ENCODE measurements at regions not wholly inside any gene's neighbourhood (a gene's known extent, or its start where the extent isn't known, plus 50 kb on each side); places are given as distances from the start of the nearest gene placed in this dataset.
A peak's percentile ranks its signal among the peaks of the same experiment; 100 is the strongest.
"Not testable (repeated sequence)": the region's sequence is repeated elsewhere in the genome, so short reads cannot be mapped to it uniquely, and the experiment has no call there.

DNA sequence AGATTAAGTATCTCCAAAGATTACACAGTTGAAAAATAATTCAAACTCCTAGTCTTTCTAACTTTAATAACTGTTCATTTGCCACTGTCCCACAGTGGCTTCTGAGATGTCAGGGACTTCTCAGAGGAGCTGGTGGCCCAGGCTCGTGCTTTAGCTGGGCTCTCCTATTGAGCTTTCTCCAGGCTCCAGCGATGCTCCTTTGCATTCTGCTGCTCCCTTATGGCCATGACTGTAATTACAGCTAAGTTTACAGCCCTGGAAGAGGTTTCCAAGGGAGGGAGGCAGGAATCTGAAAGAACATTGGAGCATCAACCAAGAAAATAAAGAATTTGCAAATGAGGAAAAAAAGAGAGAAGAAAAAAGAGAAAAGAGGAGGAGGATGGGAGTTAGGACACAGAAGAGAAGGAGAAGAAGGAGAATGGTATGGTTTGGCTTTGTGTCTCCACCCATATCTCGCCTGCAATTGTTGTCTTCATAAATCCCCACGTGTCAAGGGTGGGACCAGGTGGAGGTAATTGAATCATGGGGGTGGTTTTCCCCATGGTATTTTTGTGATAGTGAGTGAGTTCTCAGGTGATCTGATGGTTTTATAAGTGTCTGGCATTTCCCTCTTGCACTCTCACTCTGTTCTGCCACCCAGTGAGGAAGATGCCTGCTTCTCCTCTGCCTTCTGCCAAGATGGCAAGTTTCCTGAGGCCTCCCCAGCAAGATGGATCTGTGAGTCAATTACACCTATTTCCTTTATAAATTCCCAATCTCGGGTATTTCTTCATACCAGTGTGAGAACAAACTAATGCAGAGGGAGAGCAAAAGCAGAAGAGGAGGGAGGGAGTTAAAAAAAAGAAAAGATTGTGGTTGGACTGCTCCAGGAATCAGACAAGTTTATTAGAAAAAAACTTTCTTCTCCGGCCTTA is 857.0 kb downstream of the KCNA4 start:
- no peaks in the 10 kb centered on the region for H3K4me1 ChIP-seq (ENCODE audit: control insufficient read depth, low read length)
- no peak overlapping the region for H3K4me2 ChIP-seq (ENCODE audit: low read length)

DNA sequence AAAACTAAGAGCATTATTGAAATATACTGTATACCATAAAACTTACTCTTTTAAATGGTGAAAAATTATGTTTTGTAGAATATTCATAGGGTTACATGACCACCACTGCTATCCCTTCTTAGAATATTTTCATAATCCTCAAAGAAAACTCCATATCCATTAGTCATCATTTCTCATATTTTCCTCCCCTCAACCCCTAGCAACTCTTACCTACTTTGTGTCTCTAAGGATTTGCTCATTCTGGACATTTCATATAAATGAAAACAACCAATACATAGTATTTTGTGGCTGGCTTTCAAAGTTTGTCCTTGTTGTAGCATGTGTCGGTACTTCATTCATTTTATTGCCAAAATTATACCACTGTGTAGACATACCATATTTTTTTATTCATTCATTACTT is 863.8 kb downstream of the KCNA4 start:
- no peaks in the 10 kb centered on the region for H3K9me2 ChIP-seq (replicated peaks; ENCODE audit: control insufficient read depth, low read length)
- H3K36me3 ChIP-seq (ENCODE audit: control insufficient read depth, low read length): no peaks in the 10 kb centered on the region
- TF ChIP-seq, protein P1, sequence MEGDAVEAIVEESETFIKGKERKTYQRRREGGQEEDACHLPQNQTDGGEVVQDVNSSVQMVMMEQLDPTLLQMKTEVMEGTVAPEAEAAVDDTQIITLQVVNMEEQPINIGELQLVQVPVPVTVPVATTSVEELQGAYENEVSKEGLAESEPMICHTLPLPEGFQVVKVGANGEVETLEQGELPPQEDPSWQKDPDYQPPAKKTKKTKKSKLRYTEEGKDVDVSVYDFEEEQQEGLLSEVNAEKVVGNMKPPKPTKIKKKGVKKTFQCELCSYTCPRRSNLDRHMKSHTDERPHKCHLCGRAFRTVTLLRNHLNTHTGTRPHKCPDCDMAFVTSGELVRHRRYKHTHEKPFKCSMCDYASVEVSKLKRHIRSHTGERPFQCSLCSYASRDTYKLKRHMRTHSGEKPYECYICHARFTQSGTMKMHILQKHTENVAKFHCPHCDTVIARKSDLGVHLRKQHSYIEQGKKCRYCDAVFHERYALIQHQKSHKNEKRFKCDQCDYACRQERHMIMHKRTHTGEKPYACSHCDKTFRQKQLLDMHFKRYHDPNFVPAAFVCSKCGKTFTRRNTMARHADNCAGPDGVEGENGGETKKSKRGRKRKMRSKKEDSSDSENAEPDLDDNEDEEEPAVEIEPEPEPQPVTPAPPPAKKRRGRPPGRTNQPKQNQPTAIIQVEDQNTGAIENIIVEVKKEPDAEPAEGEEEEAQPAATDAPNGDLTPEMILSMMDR (IDR thresholded peaks at IDR 0.05; ENCODE audit: low read depth, low read length, poor library complexity, severe bottlenecking): no peak
- TF ChIP-seq EZH2phosphoT487 (IDR thresholded peaks at IDR 0.05; ENCODE audit: borderline replicate concordance, low read length): no peak
- no peaks in the 10 kb centered on the region for H3K79me2 ChIP-seq (ENCODE audit: control insufficient read depth, low read length)
- H3K9me3 ChIP-seq (ENCODE audit: control insufficient read depth, insufficient read depth, low read length): no peaks in the 10 kb centered on the region
- no peak overlapping the region for H3K4me2 ChIP-seq (ENCODE audit: low read length)
- H3K4me3 ChIP-seq (ENCODE audit: low read length): no peak overlapping the region
- H4K20me1 ChIP-seq (ENCODE audit: control insufficient read depth, insufficient read depth, low read depth, low read length): no peaks in the 10 kb centered on the region
- H3F3A ChIP-seq (ENCODE audit: control insufficient read depth, insufficient read depth): no peaks in the 10 kb centered on the region
- no peaks in the 10 kb centered on the region for H3K4me1 ChIP-seq (ENCODE audit: control insufficient read depth, low read length)
- H3K27ac ChIP-seq (ENCODE audit: low read depth, low read length): no peak overlapping the region
- H3K27me3 ChIP-seq (ENCODE audit: control insufficient read depth, low read length): no peaks in the 10 kb centered on the region

More for the DNA sequence above, 857.0 kb downstream of the KCNA4 start:
- H3K79me2 ChIP-seq (ENCODE audit: control insufficient read depth, low read length): no peaks in the 10 kb centered on the region
- no peak overlapping the region for H3K4me3 ChIP-seq (ENCODE audit: low read length)
- TF ChIP-seq, protein P1 (IDR thresholded peaks at IDR 0.05; ENCODE audit: low read depth, low read length, poor library complexity, severe bottlenecking): peak; percentile 65
- TF ChIP-seq EZH2phosphoT487 (IDR thresholded peaks at IDR 0.05; ENCODE audit: borderline replicate concordance, low read length): no peak
- H3K9me3 ChIP-seq (ENCODE audit: control insufficient read depth, insufficient read depth, low read length): no peaks in the 10 kb centered on the region
- no peaks in the 10 kb centered on the region for H4K20me1 ChIP-seq (ENCODE audit: control insufficient read depth, insufficient read depth, low read depth, low read length)
- H3K36me3 ChIP-seq (ENCODE audit: control insufficient read depth, low read length): no peaks in the 10 kb centered on the region
- H3K27ac ChIP-seq (ENCODE audit: low read depth, low read length): no peak overlapping the region
- H3K27me3 ChIP-seq (ENCODE audit: control insufficient read depth, low read length): no peaks in the 10 kb centered on the region
- H3K9me2 ChIP-seq (replicated peaks; ENCODE audit: control insufficient read depth, low read length): no peaks in the 10 kb centered on the region
- H3F3A ChIP-seq (ENCODE audit: control insufficient read depth, insufficient read depth): no peaks in the 10 kb centered on the region

- H3K9me2 ChIP-seq (replicated peaks; ENCODE audit: control insufficient read depth, low read length); H4K20me1 ChIP-seq (ENCODE audit: control insufficient read depth, insufficient read depth, low read depth, low read length); H3K4me1 ChIP-seq (ENCODE audit: control insufficient read depth, low read length); H3F3A ChIP-seq (ENCODE audit: control insufficient read depth, insufficient read depth); H3K36me3 ChIP-seq (ENCODE audit: control insufficient read depth, low read length); H3K27ac ChIP-seq (ENCODE audit: low read depth, low read length); H3K79me2 ChIP-seq (ENCODE audit: control insufficient read depth, low read length); H3K27me3 ChIP-seq (ENCODE audit: control insufficient read depth, low read length); H3K4me3 ChIP-seq (ENCODE audit: low read length); H3K9me3 ChIP-seq (ENCODE audit: control insufficient read depth, insufficient read depth, low read length); H3K4me2 ChIP-seq (ENCODE audit: low read length): not testable (repeated sequence)
These were observed 874.3 kb downstream of the KCNA4 start for GRCh38 chr11:29142573-29142972.

DNA sequence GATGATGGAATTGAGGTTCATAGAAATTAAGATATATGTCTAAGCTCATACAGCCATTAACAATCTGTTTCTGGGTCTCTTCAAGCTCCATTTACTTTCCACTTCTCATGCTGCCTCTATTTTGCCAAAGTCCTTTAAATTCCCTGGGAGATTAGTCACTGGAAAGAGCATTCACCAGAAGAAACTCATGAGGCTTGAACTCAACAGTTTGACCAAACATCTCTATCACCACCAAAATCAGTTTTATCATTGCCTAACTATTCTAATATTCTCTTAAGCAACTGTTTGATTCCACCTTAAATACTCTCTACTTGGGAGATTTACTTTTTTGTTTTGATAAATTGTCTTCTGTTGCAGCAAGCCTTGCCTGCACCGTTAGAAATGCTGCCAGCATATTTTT is 881.3 kb downstream of the KCNA4 start:
- Histone ChIP-seq H3K4me3 (ENCODE audit: low read length) (no peak overlapping the region), H4K20me1 (ENCODE audit: control insufficient read depth, insufficient read depth, low read depth, low read length) (no peaks in the 10 kb centered on the region), H3K4me2 (ENCODE audit: low read length) (no peak overlapping the region), H3K27ac (ENCODE audit: low read depth, low read length) (no peak overlapping the region), H3K4me1 (ENCODE audit: control insufficient read depth, low read length) (no peaks in the 10 kb centered on the region), H3K36me3 (ENCODE audit: control insufficient read depth, low read length) (no peaks in the 10 kb centered on the region), H3K27me3 (ENCODE audit: control insufficient read depth, low read length) (no peaks in the 10 kb centered on the region), H3F3A (ENCODE audit: control insufficient read depth, insufficient read depth) (no peaks in the 10 kb centered on the region), H3K79me2 (ENCODE audit: control insufficient read depth, low read length) (no peaks in the 10 kb centered on the region), H3K9me3 (ENCODE audit: control insufficient read depth, insufficient read depth, low read length) (no peaks in the 10 kb centered on the region), H3K9me2 (replicated peaks; ENCODE audit: control insufficient read depth, low read length) (no peaks in the 10 kb centered on the region; the same call in 1 of the 2 replicates)
- no peak for TF ChIP-seq EZH2phosphoT487 (IDR thresholded peaks at IDR 0.05; ENCODE audit: borderline replicate concordance, low read length)
- TF ChIP-seq, protein P1 (IDR thresholded peaks at IDR 0.05; ENCODE audit: low read depth, low read length, poor library complexity, severe bottlenecking): no peak

Measured in DOHH2 (cell line).